Right atrium auricular region (tissue), 2 donors: ENCODE measurements at regions not wholly inside any gene's neighbourhood (a gene's known extent, or its start where the extent isn't known, plus 50 kb on each side); places are given as distances from the start of the nearest gene placed in this dataset.

ENCODE experiments used
- DNase-seq: peaks from one replicate; pipeline ENCODE4 v3.0.0-alpha.2; 2019; ENCODE audit warnings: low spot score
- H3K27ac ChIP-seq, 2 donors: fragments of 200-600 bp; sonication (generic); 1 replicate in 1 of 2; 2 replicates in 1 of 2; pipeline ENCODE4 v1.5.1; 2016 to 2019
- H3K27me3 ChIP-seq, 2 donors: fragments of 200-600 bp; sonication (generic); one replicate each; pipeline versions ENCODE4 v1.5.1 to v1.6.0; 2017 to 2019
- H3K36me3 ChIP-seq: fragments of 200-600 bp; sonication (generic); one replicate; pipeline ENCODE4 v1.5.1; 2016
- H3K4me1 ChIP-seq, 2 donors: fragments of 200-600 bp; sonication (generic); one replicate each; pipeline versions ENCODE4 v1.5.1 to v1.6.0; 2017 to 2019
- H3K4me3 ChIP-seq, 2 donors: fragments of 200-600 bp; sonication (generic); 1 replicate in 1 of 2; 2 replicates in 1 of 2; pipeline ENCODE4 v1.5.1; 2017 to 2019; ENCODE audit warnings: mild to moderate bottlenecking in 1 of 2, moderate library complexity in 1 of 2
- H3K9me3 ChIP-seq, 2 donors: fragments of 200-600 bp; sonication (generic); one replicate each; pipeline ENCODE4 v1.5.1; 2019
- TF ChIP-seq, protein P1 (sequence below), 2 donors: fragments of 200-600 bp; sonication (generic); IDR thresholded peaks; one replicate each; pipeline ENCODE4 v1.5.1; 2019; ENCODE audit warnings: antibody characterized with exemption in 2 of 2

DNA sequence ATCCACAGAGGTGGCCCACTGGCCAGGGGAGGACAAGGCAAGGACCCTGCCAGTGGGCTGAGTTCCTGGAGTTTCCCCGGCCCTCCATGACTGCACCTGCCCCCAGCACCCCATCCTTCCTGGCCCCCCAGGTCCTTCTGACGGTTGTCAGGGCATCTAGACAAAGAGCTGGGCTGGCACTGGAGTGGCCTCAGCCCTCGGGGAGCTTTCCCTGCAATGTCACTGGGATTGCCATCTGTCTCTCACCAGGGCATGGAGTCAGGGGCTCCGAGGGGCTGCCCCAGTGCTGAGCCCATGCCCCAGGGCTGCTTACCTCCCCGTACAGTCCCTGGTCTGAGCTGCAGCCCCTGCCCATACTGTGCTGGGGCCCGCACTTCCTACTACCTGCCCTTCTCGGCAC, 446.5 kb upstream of the MKI67 start:
- no peaks in the 10 kb centered on the region for H3K36me3 ChIP-seq
- no peaks in the 10 kb centered on the region for H3K9me3 ChIP-seq
- no peak overlapping the region for H3K4me3 ChIP-seq
- DNase-seq, result no peak
- H3K27ac ChIP-seq, result no peak overlapping the region
- no peaks in the 10 kb centered on the region for H3K27me3 ChIP-seq
- H3K4me1 ChIP-seq, result peaks cover 0 to 6% of the 10 kb centered on the region in 2 donors
- TF ChIP-seq, protein P1, sequence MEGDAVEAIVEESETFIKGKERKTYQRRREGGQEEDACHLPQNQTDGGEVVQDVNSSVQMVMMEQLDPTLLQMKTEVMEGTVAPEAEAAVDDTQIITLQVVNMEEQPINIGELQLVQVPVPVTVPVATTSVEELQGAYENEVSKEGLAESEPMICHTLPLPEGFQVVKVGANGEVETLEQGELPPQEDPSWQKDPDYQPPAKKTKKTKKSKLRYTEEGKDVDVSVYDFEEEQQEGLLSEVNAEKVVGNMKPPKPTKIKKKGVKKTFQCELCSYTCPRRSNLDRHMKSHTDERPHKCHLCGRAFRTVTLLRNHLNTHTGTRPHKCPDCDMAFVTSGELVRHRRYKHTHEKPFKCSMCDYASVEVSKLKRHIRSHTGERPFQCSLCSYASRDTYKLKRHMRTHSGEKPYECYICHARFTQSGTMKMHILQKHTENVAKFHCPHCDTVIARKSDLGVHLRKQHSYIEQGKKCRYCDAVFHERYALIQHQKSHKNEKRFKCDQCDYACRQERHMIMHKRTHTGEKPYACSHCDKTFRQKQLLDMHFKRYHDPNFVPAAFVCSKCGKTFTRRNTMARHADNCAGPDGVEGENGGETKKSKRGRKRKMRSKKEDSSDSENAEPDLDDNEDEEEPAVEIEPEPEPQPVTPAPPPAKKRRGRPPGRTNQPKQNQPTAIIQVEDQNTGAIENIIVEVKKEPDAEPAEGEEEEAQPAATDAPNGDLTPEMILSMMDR (IDR thresholded peaks at IDR 0.05), result no peak

DNA sequence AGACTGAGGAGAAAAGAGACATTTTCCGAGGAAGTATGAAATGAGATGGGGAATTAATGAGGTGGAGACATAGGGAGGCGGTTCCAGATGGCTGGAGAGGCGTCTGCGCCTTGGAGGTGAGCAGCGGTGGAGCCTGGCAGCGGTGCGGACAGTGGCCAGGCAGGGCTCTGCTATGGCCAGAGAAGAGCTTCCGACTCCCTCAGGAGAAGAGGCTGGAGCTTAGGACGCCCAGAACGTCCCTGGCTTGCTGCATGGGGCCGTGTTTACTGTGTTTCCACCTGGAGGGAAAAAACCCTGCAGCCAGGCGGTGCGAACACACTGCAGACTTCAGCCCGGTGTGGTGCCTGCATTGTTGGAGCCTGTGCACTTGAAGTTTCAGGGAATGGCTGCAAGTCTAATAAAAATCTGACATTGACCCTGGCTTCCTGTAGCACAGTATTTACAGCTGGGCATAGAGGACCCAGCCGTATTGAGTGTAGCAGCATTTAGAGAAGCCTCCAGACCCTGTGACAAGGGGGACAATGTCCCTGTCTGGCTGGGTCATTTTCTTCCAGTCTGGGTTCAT, 447.1 kb upstream of the MKI67 start:
- Histone ChIP-seq H3K36me3 (no peaks in the 10 kb centered on the region), H3K4me1 (no peaks in the 10 kb centered on the region), H3K27me3 (no peaks in the 10 kb centered on the region), H3K9me3 (no peaks in the 10 kb centered on the region), H3K4me3 (no peak overlapping the region), H3K27ac (no peak overlapping the region)
- no peak for DNase-seq
- TF ChIP-seq, protein P1 (IDR thresholded peaks at IDR 0.05), result no peak

DNA sequence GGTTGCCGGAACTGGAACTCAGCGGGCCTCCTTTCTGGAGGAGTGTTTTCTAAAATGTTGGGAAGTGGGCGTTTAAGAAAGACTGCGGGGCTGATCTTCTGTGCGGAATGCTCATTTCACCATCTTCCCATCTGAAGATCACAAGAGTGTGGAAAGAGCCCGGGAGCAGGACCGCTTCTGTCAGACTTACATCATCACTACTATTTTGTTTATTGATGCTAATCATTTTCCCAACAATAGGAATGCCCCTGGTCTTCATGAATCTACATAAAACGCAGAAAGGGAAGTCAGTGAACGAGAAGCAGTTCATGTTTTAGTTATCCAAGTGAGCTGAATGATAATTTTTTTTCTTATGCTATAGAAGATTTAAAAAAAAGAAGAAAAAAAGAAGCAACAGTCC, 447.8 kb upstream of the MKI67 start:
- Histone ChIP-seq H3K36me3 (no peaks in the 10 kb centered on the region), H3K27me3 (no peaks in the 10 kb centered on the region), H3K9me3 (no peaks in the 10 kb centered on the region), H3K4me1 (no peaks in the 10 kb centered on the region), H3K27ac (no peak overlapping the region), H3K4me3 (no peak overlapping the region)
- DNase-seq, result no peak
- TF ChIP-seq, protein P1 (IDR thresholded peaks at IDR 0.05), result no peak

DNA sequence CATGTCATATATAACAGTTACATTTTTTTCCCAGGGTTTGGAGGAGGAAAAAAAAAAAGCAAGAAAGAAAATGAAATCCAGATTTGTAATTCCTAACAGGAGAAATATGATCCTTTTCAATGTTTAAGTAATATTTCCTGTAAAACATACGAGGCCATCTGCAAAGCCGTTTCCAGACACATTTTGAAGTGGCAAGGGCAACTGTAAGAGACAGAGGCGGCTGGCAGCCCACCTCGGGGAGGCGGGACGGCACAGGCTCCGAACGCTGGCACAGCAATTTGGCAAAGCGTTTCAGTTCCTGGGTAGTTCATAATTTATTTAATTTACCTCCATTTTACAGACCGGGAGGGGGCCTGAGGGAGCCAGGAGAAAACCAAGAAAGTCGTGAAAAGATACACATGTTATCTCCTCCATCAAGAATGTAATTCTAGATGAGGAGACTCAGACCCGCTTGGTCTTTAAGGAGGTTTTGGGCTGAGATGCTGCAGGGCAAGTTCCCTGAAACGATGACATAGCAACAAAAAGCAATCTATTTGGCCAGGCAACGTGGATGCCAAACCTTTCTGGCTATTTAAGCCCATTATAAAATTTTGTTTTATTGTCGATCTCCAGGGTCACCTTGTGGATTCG, 448.5 kb upstream of the MKI67 start:
- H3K9me3 ChIP-seq, result no peaks in the 10 kb centered on the region
- no peaks in the 10 kb centered on the region for H3K4me1 ChIP-seq
- H3K4me3 ChIP-seq, result no peak overlapping the region
- H3K27ac ChIP-seq, result no peak overlapping the region
- H3K36me3 ChIP-seq, result no peaks in the 10 kb centered on the region
- no peaks in the 10 kb centered on the region for H3K27me3 ChIP-seq
- TF ChIP-seq, protein P1 (IDR thresholded peaks at IDR 0.05), result no peak
- no peak for DNase-seq

GRCh38 chr10:128575761-128576160, 449.5 kb upstream of the MKI67 start:
- Histone ChIP-seq H3K4me1 (no peaks in the 10 kb centered on the region), H3K27me3 (no peaks in the 10 kb centered on the region), H3K36me3 (no peaks in the 10 kb centered on the region), H3K9me3 (no peaks in the 10 kb centered on the region), H3K27ac (no peak overlapping the region), H3K4me3 (no peak overlapping the region)
- no peak for DNase-seq
- TF ChIP-seq, protein P1 (IDR thresholded peaks at IDR 0.05), result no peak

- TF ChIP-seq, protein P1 (IDR thresholded peaks at IDR 0.05), result no peak
- H3K4me3 ChIP-seq, result no peak overlapping the region
- H3K27me3 ChIP-seq, result no peaks in the 10 kb centered on the region
- H3K9me3 ChIP-seq, result no peaks in the 10 kb centered on the region
- no peaks in the 10 kb centered on the region for H3K4me1 ChIP-seq
- no peaks in the 10 kb centered on the region for H3K36me3 ChIP-seq
- H3K27ac ChIP-seq, result no peak overlapping the region
- no peak for DNase-seq
Observed at GRCh38 chr10:128576336-128576735, 450.1 kb upstream of the MKI67 start.
